ACHN (cell line): ENCODE measurements at regions not wholly inside any gene's neighbourhood (a gene's known extent, or its start where the extent isn't known, plus 50 kb on each side); places are given as distances from the start of the nearest gene placed in this dataset.
"Not testable (repeated sequence)": the region's sequence is repeated elsewhere in the genome, so short reads cannot be mapped to it uniquely, and the experiment has no call there.

ENCODE experiments used
- DNase-seq: peaks from one replicate; pipeline ENCODE4 v3.0.0-alpha.2; 2015
- in situ Hi-C: cut with HindIII; loops from 2 replicates; pipeline ENCODE4 v1.10.0; 2017; ENCODE audit warnings: low sequenced_read_pairs, low pct_ligation_motif_present, low pct_unique_long_range_greater_than_20kb

- in situ Hi-C loops, result no loop called here
- DNase-seq, result no peak
Observed at GRCh38 chr20:1845163-1845523, 50.1 kb upstream of the SIRPA start.

DNA sequence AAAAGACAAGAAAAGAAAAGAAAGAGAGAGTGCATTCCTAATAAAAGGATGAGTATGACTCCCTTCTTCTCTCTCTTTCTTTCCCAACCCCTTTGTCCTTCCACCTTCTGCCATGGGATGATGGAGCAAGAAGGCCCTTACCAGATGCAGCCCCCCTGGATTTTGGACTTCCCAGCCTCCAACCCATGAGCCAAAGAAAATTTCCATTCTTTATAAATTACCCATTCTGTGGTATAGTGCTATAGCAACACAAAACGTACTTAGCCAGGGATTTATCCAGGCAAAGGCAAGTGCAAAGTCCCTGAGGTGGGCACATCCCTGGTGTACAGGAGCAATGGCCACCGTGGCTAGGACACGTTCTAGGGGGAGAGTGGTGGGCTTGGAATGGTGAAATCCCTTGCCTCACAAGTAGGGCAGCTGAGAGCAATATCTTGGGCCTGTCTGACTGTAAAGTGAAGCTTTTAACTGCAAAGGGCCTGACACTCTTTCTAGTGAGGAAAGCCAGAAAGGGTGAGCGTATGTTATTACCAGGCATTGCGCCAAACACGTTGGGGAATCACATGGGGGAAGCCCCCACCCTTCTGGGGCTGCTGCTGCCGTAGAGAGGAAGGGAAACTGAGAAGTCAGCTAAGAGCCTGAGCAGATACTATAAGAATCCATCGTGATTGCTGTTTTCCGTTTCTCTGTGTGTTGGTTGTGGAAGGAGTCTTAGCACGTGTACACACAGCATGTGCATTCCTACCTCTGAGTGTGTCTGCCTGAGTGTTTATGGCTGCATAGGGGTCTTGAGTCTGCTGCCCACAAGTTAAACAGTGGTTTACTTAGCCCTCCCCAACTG, 50.7 kb upstream of the SIRPA start:
- no peak for DNase-seq
- in situ Hi-C loops, result no loop called here

GRCh38 chr20:1842281-1842680, 52.9 kb upstream of the SIRPA start:
- DNase-seq, result no peak
- in situ Hi-C loops, result no loop called here

DNA sequence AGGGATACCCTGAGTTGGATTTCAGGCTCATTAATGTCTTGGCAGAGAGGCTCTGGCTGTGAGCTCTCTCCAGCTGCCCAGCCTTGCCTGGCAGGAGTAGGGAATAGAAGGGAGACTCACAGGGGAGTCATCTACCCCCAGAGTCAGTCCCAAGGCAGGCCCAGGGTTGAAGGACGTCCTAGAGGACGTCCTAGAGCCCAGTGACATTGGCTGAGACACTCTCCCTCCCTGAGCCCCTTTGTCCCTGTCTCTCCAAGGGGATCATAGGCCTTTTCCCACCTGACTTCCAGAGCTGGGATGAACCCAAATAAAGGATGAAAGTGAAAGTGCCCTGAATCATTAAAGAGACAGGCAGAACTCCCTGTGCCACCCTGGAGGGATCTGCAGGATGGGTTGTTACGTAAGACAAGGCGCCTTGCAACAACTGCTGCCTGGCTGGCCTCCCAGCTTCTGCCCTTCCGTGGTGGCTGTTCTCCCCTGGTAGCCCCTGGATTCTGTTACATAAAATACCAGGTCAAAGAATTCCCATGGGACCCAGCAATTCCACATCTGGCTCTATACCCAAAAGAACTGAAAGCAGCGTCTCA, 53.6 kb upstream of the SIRPA start:
- in situ Hi-C loops, result no loop called here
- no peak for DNase-seq

GRCh38 chr20:1840817-1841553, 54.2 kb upstream of the SIRPA start:
- in situ Hi-C loops, result no loop called here
- no peak for DNase-seq

DNA sequence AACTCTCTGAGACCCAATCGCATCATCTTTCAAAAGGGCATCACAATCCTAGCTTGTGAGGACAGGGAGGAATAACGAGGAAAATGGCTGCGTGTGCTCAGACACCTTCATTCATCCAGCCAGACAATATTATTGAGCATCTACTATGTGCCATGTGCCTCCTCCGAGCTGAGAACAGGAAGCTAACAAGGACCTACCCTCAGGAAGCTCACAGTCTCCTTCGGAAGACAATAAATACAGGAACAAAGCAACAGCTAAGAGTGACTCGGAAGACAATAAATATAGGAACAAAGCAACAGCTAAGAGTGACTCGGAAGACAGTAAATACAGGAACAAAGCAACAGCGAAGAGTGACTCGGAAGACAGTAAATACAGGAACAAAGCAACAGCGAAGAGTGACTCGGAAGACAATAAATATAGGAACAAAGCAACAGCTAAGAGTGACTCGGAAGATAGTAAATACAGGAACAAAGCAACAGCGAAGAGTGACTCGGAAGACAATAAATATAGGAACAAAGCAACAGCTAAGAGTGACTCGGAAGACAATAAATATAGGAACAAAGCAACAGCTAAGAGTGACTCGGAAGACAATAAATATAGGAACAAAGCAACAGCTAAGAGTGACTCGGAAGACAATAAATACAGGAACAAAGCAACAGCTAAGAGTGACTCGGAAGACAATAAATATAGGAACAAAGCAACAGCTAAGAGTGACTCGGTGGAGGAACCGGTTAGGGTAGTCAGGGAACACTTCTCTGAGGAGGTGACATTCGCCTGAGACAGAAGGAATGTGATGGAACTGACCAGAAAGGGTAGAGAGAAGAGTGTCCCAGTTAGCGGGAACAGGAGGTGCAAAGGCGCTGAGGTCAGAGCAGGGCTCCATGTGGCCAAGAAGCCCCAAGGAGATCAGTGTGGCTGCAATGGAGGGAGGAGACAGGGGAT, 55.6 kb upstream of the SIRPA start:
- in situ Hi-C loops, DNase-seq: not testable (repeated sequence)

DNA sequence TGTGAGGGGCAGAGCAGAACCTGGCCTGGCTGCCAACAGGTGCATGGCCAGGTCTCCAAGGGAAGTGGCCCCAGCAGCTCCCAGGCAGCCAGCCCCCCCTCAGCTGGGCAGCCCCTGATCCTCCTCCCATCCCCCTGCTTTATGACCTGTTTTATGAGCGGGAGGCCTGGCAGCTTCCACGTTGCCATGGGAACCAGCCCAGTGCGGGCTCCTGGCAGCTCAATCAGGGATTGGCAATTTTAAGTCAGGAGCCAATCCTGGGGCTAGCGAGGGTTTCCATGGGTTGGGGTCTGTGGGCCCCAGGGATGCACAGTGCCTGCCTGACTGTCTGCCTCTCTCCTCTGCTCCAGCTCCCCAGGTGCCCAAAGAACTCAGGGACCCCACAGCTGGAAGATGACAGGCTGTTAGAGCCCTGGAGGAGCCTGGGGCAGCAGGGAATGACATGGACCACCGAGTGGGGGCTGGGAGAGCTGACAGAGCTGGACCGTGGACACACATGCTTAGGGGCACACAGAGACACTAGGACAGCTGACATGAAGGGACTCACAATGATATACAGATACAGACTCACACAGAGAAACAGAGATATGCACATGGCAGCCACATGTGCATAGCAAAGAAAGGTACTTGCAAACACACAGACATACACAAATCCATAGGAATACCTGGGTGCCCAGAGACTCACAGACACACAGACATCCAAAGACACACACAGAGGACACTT, 56.5 kb upstream of the SIRPA start:
- DNase-seq, result no peak
- in situ Hi-C loops, result no loop called here

GRCh38 chr20:1835186-1836035, 59.8 kb upstream of the SIRPA start:
- in situ Hi-C loops, result no loop called here
- no peak for DNase-seq

- in situ Hi-C loops, result no loop called here
- no peak for DNase-seq
Observed at GRCh38 chr20:1833728-1834726, 61.2 kb upstream of the SIRPA start.

- no peak for DNase-seq
- in situ Hi-C loops, result no loop called here
Observed at GRCh38 chr20:1833216-1833615, 62.0 kb upstream of the SIRPA start.

DNA sequence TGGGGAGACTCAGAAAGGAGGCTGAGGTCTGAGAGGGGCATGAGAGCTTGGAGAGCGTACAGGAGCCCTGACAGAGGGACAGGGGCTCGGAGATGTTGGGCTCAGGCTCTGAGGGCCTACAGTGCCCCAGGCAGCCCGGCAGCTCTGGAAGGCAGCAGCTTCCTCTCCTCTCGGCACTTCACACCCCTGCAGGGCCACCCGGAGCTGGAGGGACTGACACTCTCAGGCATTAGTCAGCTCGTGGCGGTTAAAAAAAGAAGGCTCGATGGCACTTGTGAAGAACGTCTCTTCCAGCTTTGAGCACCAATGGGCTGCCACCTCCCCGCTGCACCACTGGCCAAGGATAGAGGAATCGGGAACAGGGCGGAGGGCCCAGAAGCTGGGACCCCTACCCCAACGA, 62.6 kb upstream of the SIRPA start:
- DNase-seq, result no peak
- in situ Hi-C loops, result no loop called here

- no peak for DNase-seq
- in situ Hi-C loops, result no loop called here
Observed at GRCh38 chr20:1831606-1832005, 63.6 kb upstream of the SIRPA start.

- no peak for DNase-seq
- in situ Hi-C loops, result no loop called here
Observed at GRCh38 chr20:1831096-1831495, 64.1 kb upstream of the SIRPA start.

- in situ Hi-C loops, result no loop called here
- DNase-seq, result peak; percentile 90
Observed at GRCh38 chr20:1830240-1830639, 65.0 kb upstream of the SIRPA start.

- in situ Hi-C loops, result no loop called here
- DNase-seq, result no peak
Observed at GRCh38 chr20:1829531-1829930, 65.7 kb upstream of the SIRPA start.

DNA sequence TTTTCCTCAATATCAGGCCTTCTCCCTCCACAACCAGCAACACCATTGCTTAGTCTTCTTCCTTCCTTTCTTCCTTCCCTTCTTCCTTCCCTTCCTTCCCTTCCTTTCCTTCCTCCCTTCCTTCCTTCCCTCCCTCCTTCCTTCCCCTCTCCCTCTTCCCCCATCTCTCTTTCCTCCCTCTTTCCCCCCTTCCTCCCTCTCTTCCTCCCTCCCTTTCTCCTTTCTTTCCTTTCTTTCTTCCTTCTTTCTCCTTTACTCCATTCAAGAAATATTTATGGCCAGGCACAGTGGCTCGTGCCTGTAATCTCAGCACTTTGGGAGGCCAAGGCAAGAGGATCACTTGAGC, 66.4 kb upstream of the SIRPA start:
- in situ Hi-C loops, result no loop called here
- no peak for DNase-seq
